Dendritic cell treated with granulocyte-macrophage colony-stimulating factor and Interleukin-4, amounts not matched to agents 40 ng/mL and 50 ng/mL, for 4 days (primary cell): ENCODE measurements at regions not wholly inside any gene's neighbourhood (a gene's known extent, or its start where the extent isn't known, plus 50 kb on each side); places are given as distances from the start of the nearest gene placed in this dataset.

ENCODE experiments used
- H3K27ac Mint-ChIP-seq: one replicate; pipeline ENCODE4 v1.8.0; 2022; ENCODE audit warnings: mild to moderate bottlenecking, mixed read lengths
- H3K27me3 Mint-ChIP-seq: one replicate; pipeline ENCODE4 v1.8.0; 2022; ENCODE audit warnings: mild to moderate bottlenecking, mixed read lengths
- H3K36me3 Mint-ChIP-seq: one replicate; pipeline ENCODE4 v1.8.0; 2022; ENCODE audit warnings: low read depth, mixed read lengths
- H3K4me1 Mint-ChIP-seq: one replicate; pipeline ENCODE4 v1.8.0; 2022; ENCODE audit warnings: low read depth, mixed read lengths
- H3K4me3 Mint-ChIP-seq: one replicate; pipeline ENCODE4 v1.8.0; 2022; ENCODE audit warnings: mild to moderate bottlenecking, moderate library complexity, mixed read lengths
- H3K9me3 Mint-ChIP-seq: one replicate; pipeline ENCODE4 v1.8.0; 2022; ENCODE audit warnings: mixed read lengths
- intact Hi-C: fragments of 100-400 bp; cut with micrococcal nuclease; formaldehyde crosslinking; loops from one replicate; pipeline ENCODE4 v1.15.0; 2022

- intact Hi-C loops: no loop called here
- Mint-ChIP-seq H3K4me1 (no peaks in the 10 kb centered on the region), H3K27ac (no peak overlapping the region), H3K4me3 (no peak overlapping the region), H3K9me3 (no peaks in the 10 kb centered on the region), H3K36me3 (no peaks in the 10 kb centered on the region), H3K27me3 (peaks cover 2% of the 10 kb centered on the region)
These were observed 59.7 kb upstream of the PHLPP1 start for GRCh38 chr18:62655520-62656219.

- Mint-ChIP-seq H3K27ac (no peak overlapping the region), H3K4me3 (no peak overlapping the region), H3K4me1 (no peaks in the 10 kb centered on the region), H3K36me3 (no peaks in the 10 kb centered on the region), H3K27me3 (no peaks in the 10 kb centered on the region), H3K9me3 (no peaks in the 10 kb centered on the region)
- intact Hi-C loops: no loop called here
These were observed 57.3 kb upstream of the PHLPP1 start for GRCh38 chr18:62658028-62658427.

GRCh38 chr18:62659698-62660097 is 55.6 kb upstream of the PHLPP1 start:
- H3K27me3 Mint-ChIP-seq: no peaks in the 10 kb centered on the region
- no peaks in the 10 kb centered on the region for H3K4me1 Mint-ChIP-seq
- no peaks in the 10 kb centered on the region for H3K36me3 Mint-ChIP-seq
- H3K4me3 Mint-ChIP-seq: no peak overlapping the region
- no peak overlapping the region for H3K27ac Mint-ChIP-seq
- intact Hi-C loops: no loop called here
- H3K9me3 Mint-ChIP-seq: no peaks in the 10 kb centered on the region

GRCh38 chr18:62660691-62661090 is 54.6 kb upstream of the PHLPP1 start:
- Mint-ChIP-seq H3K4me1 (no peaks in the 10 kb centered on the region), H3K36me3 (no peaks in the 10 kb centered on the region), H3K9me3 (no peaks in the 10 kb centered on the region), H3K4me3 (no peak overlapping the region), H3K27me3 (no peaks in the 10 kb centered on the region), H3K27ac (no peak overlapping the region)
- intact Hi-C loops: no loop called here

- Mint-ChIP-seq H3K9me3 (no peaks in the 10 kb centered on the region), H3K4me3 (no peak overlapping the region), H3K4me1 (no peaks in the 10 kb centered on the region), H3K27me3 (no peaks in the 10 kb centered on the region), H3K27ac (no peak overlapping the region), H3K36me3 (no peaks in the 10 kb centered on the region)
- intact Hi-C loops: no loop called here
These were observed 51.5 kb upstream of the PHLPP1 start for GRCh38 chr18:62663731-62664336.

- no peaks in the 10 kb centered on the region for H3K9me3 Mint-ChIP-seq
- intact Hi-C loops: no loop called here
- H3K27me3 Mint-ChIP-seq: no peaks in the 10 kb centered on the region
- H3K4me1 Mint-ChIP-seq: no peaks in the 10 kb centered on the region
- no peak overlapping the region for H3K4me3 Mint-ChIP-seq
- no peak overlapping the region for H3K27ac Mint-ChIP-seq
- H3K36me3 Mint-ChIP-seq: no peaks in the 10 kb centered on the region
These were observed 50.9 kb upstream of the PHLPP1 start for GRCh38 chr18:62664414-62664813.

GRCh38 chr18:62665188-62665587 is 50.2 kb upstream of the PHLPP1 start:
- no peak overlapping the region for H3K27ac Mint-ChIP-seq
- intact Hi-C loops: no loop called here
- no peak overlapping the region for H3K4me3 Mint-ChIP-seq
- H3K4me1 Mint-ChIP-seq: no peaks in the 10 kb centered on the region
- H3K27me3 Mint-ChIP-seq: no peaks in the 10 kb centered on the region
- H3K9me3 Mint-ChIP-seq: no peaks in the 10 kb centered on the region
- H3K36me3 Mint-ChIP-seq: no peaks in the 10 kb centered on the region
